GM12878 (cell line): ENCODE measurements at regions not wholly inside any gene's neighbourhood (a gene's known extent, or its start where the extent isn't known, plus 50 kb on each side); places are given as distances from the start of the nearest gene placed in this dataset.

ENCODE experiments used
- ATAC-seq: fragments of 200-7000 bp; cut with Tn5 transposase; 3 replicates; pipeline ENCODE4 v1.9.1; 2020; ENCODE audit warnings: mild to moderate bottlenecking, moderate library complexity
- BruUV-seq: library from RNA; stranded (reverse); fragments of 400-500 nt; replicated peaks from 2 replicates; lab custom pipeline; 2021; lab: Mats Ljungman, UMichigan
- CTCF ChIA-PET: fragments of 300-600 bp; sonication (Branson Sonifier 250); formaldehyde crosslinking; extraction: SDS; loops from one replicate; lab custom pipeline; 2021; ENCODE audit warnings: inconsistent platforms; lab: Yijun Ruan, JAX
- POLR2A ChIA-PET: fragments of 350-600 bp; formaldehyde crosslinking; extraction: SDS; loops from one replicate; lab custom pipeline; 2021; ENCODE audit warnings: inconsistent platforms; lab: Charles Lee
- RAD21 ChIA-PET: fragments of 300-600 bp; sonication (Branson Sonifier 250); formaldehyde crosslinking; loops from one replicate; lab custom pipeline; 2023; ENCODE audit warnings: antibody characterized with exemption; ENCODE audit not compliant: unreplicated experiment; lab: Charles Lee
- SMC1A ChIA-PET: fragments of 300-600 bp; sonication (Branson Sonifier 250); formaldehyde crosslinking; loops from one replicate; lab custom pipeline; 2023; ENCODE audit not compliant: unreplicated experiment, uncharacterized antibody; lab: Charles Lee
- DNase-seq: peaks from one replicate; pipeline ENCODE4 v3.0.0-alpha.2; 2011; ENCODE audit warnings: low read depth, low spot score
- FAIRE-seq: peaks from 3 replicates; lab custom pipeline; 2011; peaks lifted over from hg19 to GRCh38; lab: Jason Lieb, UNC
- H2AFZ ChIP-seq: 2 replicates; pipeline ENCODE4 v1.6.0; 2011; ENCODE audit warnings: low read depth, low read length, control low read depth; ENCODE audit not compliant: control insufficient read depth
- H3K27ac ChIP-seq: 2 replicates; pipeline ENCODE4 v1.5.1; 2011; ENCODE audit warnings: control low read depth; ENCODE audit not compliant: control insufficient read depth, insufficient read depth
- H3K27me3 ChIP-seq, 2 experiments: replicated peaks in 1 of 2; 2 replicates each; pipeline versions ENCODE4 v1.6.0 to v1.6.1; 2011; ENCODE audit warnings: low read length in 1 of 2; ENCODE audit not compliant: control insufficient read depth in 2 of 2, insufficient read depth in 2 of 2
- H3K36me3 ChIP-seq, 2 experiments: 2 replicates each; pipeline ENCODE4 v1.5.1; 2011; ENCODE audit warnings: low read length in 1 of 2; ENCODE audit not compliant: control insufficient read depth in 2 of 2, insufficient read depth in 2 of 2
- H3K4me1 ChIP-seq: 2 replicates; pipeline ENCODE4 v1.6.1; 2011; ENCODE audit warnings: mild to moderate bottlenecking, low read length, moderate library complexity, mixed read lengths; ENCODE audit not compliant: control insufficient read depth, insufficient read depth
- H3K4me2 ChIP-seq: 2 replicates; pipeline ENCODE4 v1.6.0; 2011; ENCODE audit warnings: control low read depth; ENCODE audit not compliant: control insufficient read depth, insufficient read depth
- H3K4me3 ChIP-seq: fragments of 200-600 bp; sonication (generic); 2 replicates; pipeline ENCODE4 v1.5.1; 2016
- H3K79me2 ChIP-seq: 2 replicates; pipeline ENCODE4 v1.6.0; 2011; ENCODE audit warnings: low read length; ENCODE audit not compliant: control insufficient read depth, insufficient read depth
- H3K9ac ChIP-seq: 2 replicates; pipeline ENCODE4 v1.8.0; 2011; ENCODE audit warnings: low read length, control low read depth, mixed read lengths; ENCODE audit not compliant: control insufficient read depth, insufficient read depth
- H3K9me3 ChIP-seq: replicated peaks from 3 replicates; pipeline ENCODE4 v1.5.1; 2011; ENCODE audit warnings: mild to moderate bottlenecking, low read length; ENCODE audit not compliant: control insufficient read depth, insufficient read depth
- H4K20me1 ChIP-seq: 2 replicates; pipeline ENCODE4 v1.6.0; 2011; ENCODE audit not compliant: control insufficient read depth, insufficient read depth
- CEBPB ChIP-seq, 2 experiments: fragments of 150-350 bp in 1 of 2; IDR thresholded peaks; 2 replicates each; pipeline ENCODE4 v1.6.1; 2012 to 2014; ENCODE audit warnings: low read depth in 2 of 2, low read length in 2 of 2, borderline replicate concordance in 1 of 2, inconsistent platforms in 1 of 2
- EGR1 ChIP-seq, 2 experiments: IDR thresholded peaks; 1 replicate in 1 of 2; 2 replicates in 1 of 2; pipeline ENCODE4 v1.6.1; 2011 to 2012; ENCODE audit warnings: low read depth in 2 of 2, low read length in 2 of 2, borderline replicate concordance in 1 of 2, mild to moderate bottlenecking in 1 of 2, moderate library complexity in 1 of 2
- EP300 ChIP-seq, 2 experiments: fragments of 150-350 bp in 1 of 2; IDR thresholded peaks; 2 replicates each; pipeline ENCODE4 v1.6.1; 2011 to 2012; ENCODE audit warnings: low read depth in 2 of 2, low read length in 2 of 2, borderline replicate concordance in 1 of 2, improper control_type of control experiment in 1 of 2, inconsistent platforms in 1 of 2; ENCODE audit not compliant: control insufficient read depth in 1 of 2
- ESRRA ChIP-seq: IDR thresholded peaks from 2 replicates; pipeline ENCODE4 v1.6.1; 2012; ENCODE audit warnings: mild to moderate bottlenecking, low read length, improper control_type of control experiment
- GATAD2B ChIP-seq: fragments of 450-650 bp; conservative IDR thresholded peaks from 2 replicates; pipeline ENCODE4 v1.6.1; 2017; ENCODE audit warnings: low read depth, mild to moderate bottlenecking, moderate library complexity
- HCFC1 ChIP-seq: fragments of 150-350 bp; IDR thresholded peaks from 2 replicates; pipeline ENCODE4 v1.6.1; 2014; ENCODE audit warnings: low read length
- NFYB ChIP-seq: IDR thresholded peaks from 2 replicates; pipeline ENCODE4 v1.6.1; 2011; ENCODE audit warnings: low read depth, mild to moderate bottlenecking, low read length, improper control_type of control experiment, moderate library complexity; ENCODE audit not compliant: insufficient read depth
- NRF1 ChIP-seq: conservative IDR thresholded peaks from 2 replicates; pipeline ENCODE4 v1.6.1; 2011; ENCODE audit warnings: mild to moderate bottlenecking, low read depth, low read length, improper control_type of control experiment
- RFX5 ChIP-seq: IDR thresholded peaks from 2 replicates; pipeline ENCODE4 v1.6.1; 2011; ENCODE audit warnings: low read depth, low read length, improper control_type of control experiment
- SMC3 ChIP-seq: IDR thresholded peaks from 2 replicates; pipeline ENCODE4 v1.6.1; 2011; ENCODE audit warnings: low read length, improper control_type of control experiment, borderline replicate concordance
- SP1 ChIP-seq: IDR thresholded peaks from one replicate; pipeline ENCODE4 v1.6.1; 2011; ENCODE audit warnings: low read depth, low read length
- STAT3 ChIP-seq: IDR thresholded peaks from 2 replicates; pipeline ENCODE4 v1.6.1; 2011; ENCODE audit warnings: low read depth, low read length, improper control_type of control experiment
- WGBS: methylation state at CpG from one replicate; pipeline ENCODE4 v1.1.6; 2016; ENCODE audit warnings: low lambda C conversion rate; ENCODE audit not compliant: insufficient replicate concordance, insufficient coverage; ENCODE audit errors: missing lambda C conversion rate; 5-methylcytosine and 5-hydroxymethylcytosine counted together
- in situ Hi-C: fragments of 300-500 bp; cut with MboI; formaldehyde crosslinking; loops from 9 replicates; pipeline ENCODE4 v1.14.3; 2018; ENCODE audit warnings: mixed read lengths
- intact Hi-C: fragments of 100-400 bp; cut with micrococcal nuclease; formaldehyde crosslinking; loops from one replicate; pipeline ENCODE4 v1.14.2; 2022; ENCODE audit not compliant: unreplicated experiment
- TF ChIP-seq, protein P1 (sequence below): fragments of 450-650 bp; IDR thresholded peaks from 2 replicates; pipeline ENCODE4 v1.6.1; 2014; ENCODE audit warnings: mild to moderate bottlenecking
- TF ChIP-seq, protein P2 (sequence below): IDR thresholded peaks from 2 replicates; pipeline ENCODE4 v1.6.1; 2011; ENCODE audit warnings: mild to moderate bottlenecking, low read depth, low read length, moderate library complexity; ENCODE audit not compliant: insufficient replicate concordance
- TF ChIP-seq, protein P3 (sequence below): IDR thresholded peaks from 2 replicates; pipeline ENCODE4 v1.6.1; 2011; ENCODE audit warnings: low read depth, low read length, improper control_type of control experiment, borderline replicate concordance

DNA sequence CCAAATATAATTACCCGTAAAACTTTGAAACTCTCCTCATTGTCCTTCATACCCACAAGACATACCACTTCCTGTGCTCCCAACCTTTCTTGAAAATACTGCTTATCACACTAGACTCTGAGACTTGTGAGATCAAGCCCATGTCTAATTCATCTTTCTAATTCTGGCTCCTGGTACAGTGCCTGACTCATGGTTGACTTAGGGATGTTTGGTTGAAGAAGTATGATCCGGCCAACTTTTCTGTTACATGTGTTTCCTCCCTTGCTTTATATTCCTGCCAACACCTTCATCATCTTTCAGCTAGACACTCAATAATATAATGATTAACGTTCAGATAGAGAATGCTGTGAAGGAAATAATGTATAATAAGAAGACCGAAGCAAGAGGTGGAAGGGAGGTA, 58.2 kb downstream of the MEX3B start:
- no peak for ATAC-seq
- Histone ChIP-seq H3K4me1 (no peaks in the 10 kb centered on the region), H3K36me3 (no peaks in the 10 kb centered on the region), H3K4me3 (no peak overlapping the region), H3K4me2 (no peak overlapping the region), H2AFZ (no peak overlapping the region), H3K27ac (no peak overlapping the region), H3K27me3 (no peaks in the 10 kb centered on the region), H3K9ac (no peak overlapping the region), H3K9me3 (no peaks in the 10 kb centered on the region; the same call in 2 of the 3 replicates), H3K79me2 (no peaks in the 10 kb centered on the region), H4K20me1 (no peaks in the 10 kb centered on the region)
- CTCF ChIA-PET = no interaction called here
- intact Hi-C loops (no loop called here), in situ Hi-C loops (no loop called here)
- 48% methylated on average over 4 of the region's 4 CpGs for whole genome bisulfite sequencing
- RAD21 ChIA-PET = no interaction called here
- no peak for FAIRE-seq
- BruUV-seq = no TSS peak
- no peak for DNase-seq
- SMC1A ChIA-PET = no interaction called here
- TF ChIP-seq EP300 (IDR thresholded peaks at IDR 0.05; ENCODE audit: borderline replicate concordance in 1 of 2, control insufficient read depth in 1 of 2, low read depth in 2 of 2, low read length in 2 of 2) = no peak
- no peak for TF ChIP-seq EGR1 (IDR thresholded peaks at IDR 0.05; ENCODE audit: borderline replicate concordance in 1 of 2, low read depth in 2 of 2, low read length in 2 of 2)
- no peak for TF ChIP-seq SP1
- TF ChIP-seq ESRRA = no peak
- no peak for TF ChIP-seq SMC3
- TF ChIP-seq HCFC1 = no peak
- TF ChIP-seq, protein P1, sequence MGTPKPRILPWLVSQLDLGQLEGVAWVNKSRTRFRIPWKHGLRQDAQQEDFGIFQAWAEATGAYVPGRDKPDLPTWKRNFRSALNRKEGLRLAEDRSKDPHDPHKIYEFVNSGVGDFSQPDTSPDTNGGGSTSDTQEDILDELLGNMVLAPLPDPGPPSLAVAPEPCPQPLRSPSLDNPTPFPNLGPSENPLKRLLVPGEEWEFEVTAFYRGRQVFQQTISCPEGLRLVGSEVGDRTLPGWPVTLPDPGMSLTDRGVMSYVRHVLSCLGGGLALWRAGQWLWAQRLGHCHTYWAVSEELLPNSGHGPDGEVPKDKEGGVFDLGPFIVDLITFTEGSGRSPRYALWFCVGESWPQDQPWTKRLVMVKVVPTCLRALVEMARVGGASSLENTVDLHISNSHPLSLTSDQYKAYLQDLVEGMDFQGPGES = no peak
- no peak for TF ChIP-seq GATAD2B
- TF ChIP-seq, protein P2, sequence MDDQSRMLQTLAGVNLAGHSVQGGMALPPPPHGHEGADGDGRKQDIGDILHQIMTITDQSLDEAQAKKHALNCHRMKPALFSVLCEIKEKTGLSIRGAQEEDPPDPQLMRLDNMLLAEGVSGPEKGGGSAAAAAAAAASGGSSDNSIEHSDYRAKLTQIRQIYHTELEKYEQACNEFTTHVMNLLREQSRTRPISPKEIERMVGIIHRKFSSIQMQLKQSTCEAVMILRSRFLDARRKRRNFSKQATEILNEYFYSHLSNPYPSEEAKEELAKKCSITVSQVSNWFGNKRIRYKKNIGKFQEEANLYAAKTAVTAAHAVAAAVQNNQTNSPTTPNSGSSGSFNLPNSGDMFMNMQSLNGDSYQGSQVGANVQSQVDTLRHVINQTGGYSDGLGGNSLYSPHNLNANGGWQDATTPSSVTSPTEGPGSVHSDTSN = no peak
- TF ChIP-seq RFX5 = no peak
- no peak for TF ChIP-seq NRF1
- TF ChIP-seq, protein P3, sequence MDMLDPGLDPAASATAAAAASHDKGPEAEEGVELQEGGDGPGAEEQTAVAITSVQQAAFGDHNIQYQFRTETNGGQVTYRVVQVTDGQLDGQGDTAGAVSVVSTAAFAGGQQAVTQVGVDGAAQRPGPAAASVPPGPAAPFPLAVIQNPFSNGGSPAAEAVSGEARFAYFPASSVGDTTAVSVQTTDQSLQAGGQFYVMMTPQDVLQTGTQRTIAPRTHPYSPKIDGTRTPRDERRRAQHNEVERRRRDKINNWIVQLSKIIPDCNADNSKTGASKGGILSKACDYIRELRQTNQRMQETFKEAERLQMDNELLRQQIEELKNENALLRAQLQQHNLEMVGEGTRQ = no peak
- TF ChIP-seq STAT3 = no peak
- TF ChIP-seq CEBPB (IDR thresholded peaks at IDR 0.05; ENCODE audit: borderline replicate concordance in 1 of 2, low read depth in 2 of 2, low read length in 2 of 2) = no peak
- no peak for TF ChIP-seq NFYB
- POLR2A ChIA-PET = no interaction called here
